Body of pancreas (tissue), 4 donors: ENCODE measurements at regions not wholly inside any gene's neighbourhood (a gene's known extent, or its start where the extent isn't known, plus 50 kb on each side); places are given as distances from the start of the nearest gene placed in this dataset.

Source experiments
- CTCF ChIP-seq, 7 experiments: fragments of 450-650 bp in 4 of 7; fragments of 200-600 bp in 3 of 7; sonication (generic) in 3 of 7; IDR thresholded peaks; one replicate each; pipeline ENCODE4 v1.5.1; 2016 to 2019; ENCODE audit warnings: antibody characterized with exemption in 7 of 7
- POLR2A ChIP-seq, 3 donors: fragments of 450-650 bp; IDR thresholded peaks; one replicate each; pipeline ENCODE4 v1.6.1; 2016; ENCODE audit warnings: antibody characterized with exemption in 3 of 3, mild to moderate bottlenecking in 2 of 3

- TF ChIP-seq CTCF (IDR thresholded peaks at IDR 0.05) = no peak
- TF ChIP-seq POLR2A (IDR thresholded peaks at IDR 0.05) = no peak
Observed at GRCh38 chr6:81561731-81562130, 190.8 kb downstream of the TENT5A start.
